PFSK-1 (cell line): ENCODE measurements at regions not wholly inside any gene's neighbourhood (a gene's known extent, or its start where the extent isn't known, plus 50 kb on each side); places are given as distances from the start of the nearest gene placed in this dataset.

ENCODE experiments used
- POLR2AphosphoS5 ChIP-seq: IDR thresholded peaks from 2 replicates; pipeline ENCODE4 v1.6.1; 2012; ENCODE audit warnings: low read depth, mild to moderate bottlenecking, control low read depth, low read length, moderate library complexity
- SIN3A ChIP-seq: IDR thresholded peaks from 2 replicates; pipeline ENCODE4 v1.6.1; 2012; ENCODE audit warnings: mild to moderate bottlenecking, low read length, moderate library complexity, borderline replicate concordance; ENCODE audit not compliant: insufficient read depth
- TAF1 ChIP-seq: IDR thresholded peaks from 2 replicates; pipeline ENCODE4 v1.6.1; 2012; ENCODE audit warnings: low read length, control low read depth, borderline replicate concordance; ENCODE audit not compliant: insufficient read depth
- TF ChIP-seq, protein P1 (sequence below), 2 experiments: IDR thresholded peaks; 2 replicates each; pipeline versions ENCODE4 v1.6.1 to v1.8.0; 2011 to 2012; ENCODE audit warnings: low read depth in 2 of 2, low read length in 2 of 2, control low read depth in 1 of 2, inconsistent platforms in 1 of 2, mild to moderate bottlenecking in 1 of 2, moderate library complexity in 1 of 2; ENCODE audit not compliant: insufficient read depth in 1 of 2

DNA sequence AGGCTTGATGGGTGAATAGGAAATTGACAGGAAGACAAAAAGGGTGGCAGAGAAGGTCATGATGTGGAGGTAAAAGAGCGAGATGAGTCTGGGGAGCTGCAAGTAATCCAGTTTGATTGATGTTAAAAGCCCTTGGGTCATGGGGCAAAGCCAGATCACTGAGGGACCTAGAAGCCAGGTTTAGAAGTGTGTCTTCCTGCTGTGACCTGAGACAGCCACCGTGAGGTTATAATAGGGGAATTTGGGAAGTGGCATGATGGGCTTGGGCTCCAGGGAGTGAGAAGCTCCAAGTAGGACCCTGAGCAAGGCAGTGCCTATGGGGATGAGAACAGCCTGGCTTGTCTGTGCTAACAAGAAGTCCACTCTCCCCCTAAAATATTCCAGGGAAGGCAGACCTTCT is 298.5 kb downstream of the RPLP1 start:
- TF ChIP-seq TAF1 (no peak), SIN3A (no peak), POLR2AphosphoS5 (no peak)
- TF ChIP-seq, protein P1, sequence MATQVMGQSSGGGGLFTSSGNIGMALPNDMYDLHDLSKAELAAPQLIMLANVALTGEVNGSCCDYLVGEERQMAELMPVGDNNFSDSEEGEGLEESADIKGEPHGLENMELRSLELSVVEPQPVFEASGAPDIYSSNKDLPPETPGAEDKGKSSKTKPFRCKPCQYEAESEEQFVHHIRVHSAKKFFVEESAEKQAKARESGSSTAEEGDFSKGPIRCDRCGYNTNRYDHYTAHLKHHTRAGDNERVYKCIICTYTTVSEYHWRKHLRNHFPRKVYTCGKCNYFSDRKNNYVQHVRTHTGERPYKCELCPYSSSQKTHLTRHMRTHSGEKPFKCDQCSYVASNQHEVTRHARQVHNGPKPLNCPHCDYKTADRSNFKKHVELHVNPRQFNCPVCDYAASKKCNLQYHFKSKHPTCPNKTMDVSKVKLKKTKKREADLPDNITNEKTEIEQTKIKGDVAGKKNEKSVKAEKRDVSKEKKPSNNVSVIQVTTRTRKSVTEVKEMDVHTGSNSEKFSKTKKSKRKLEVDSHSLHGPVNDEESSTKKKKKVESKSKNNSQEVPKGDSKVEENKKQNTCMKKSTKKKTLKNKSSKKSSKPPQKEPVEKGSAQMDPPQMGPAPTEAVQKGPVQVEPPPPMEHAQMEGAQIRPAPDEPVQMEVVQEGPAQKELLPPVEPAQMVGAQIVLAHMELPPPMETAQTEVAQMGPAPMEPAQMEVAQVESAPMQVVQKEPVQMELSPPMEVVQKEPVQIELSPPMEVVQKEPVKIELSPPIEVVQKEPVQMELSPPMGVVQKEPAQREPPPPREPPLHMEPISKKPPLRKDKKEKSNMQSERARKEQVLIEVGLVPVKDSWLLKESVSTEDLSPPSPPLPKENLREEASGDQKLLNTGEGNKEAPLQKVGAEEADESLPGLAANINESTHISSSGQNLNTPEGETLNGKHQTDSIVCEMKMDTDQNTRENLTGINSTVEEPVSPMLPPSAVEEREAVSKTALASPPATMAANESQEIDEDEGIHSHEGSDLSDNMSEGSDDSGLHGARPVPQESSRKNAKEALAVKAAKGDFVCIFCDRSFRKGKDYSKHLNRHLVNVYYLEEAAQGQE (IDR thresholded peaks at IDR 0.05; ENCODE audit: insufficient read depth in 1 of 2, low read depth in 2 of 2, low read length in 2 of 2): no peak
